ENCODE measurements at regions not wholly inside any gene's neighbourhood (a gene's known extent, or its start where the extent isn't known, plus 50 kb on each side); places are given as distances from the start of the nearest gene placed in this dataset.

DNA sequence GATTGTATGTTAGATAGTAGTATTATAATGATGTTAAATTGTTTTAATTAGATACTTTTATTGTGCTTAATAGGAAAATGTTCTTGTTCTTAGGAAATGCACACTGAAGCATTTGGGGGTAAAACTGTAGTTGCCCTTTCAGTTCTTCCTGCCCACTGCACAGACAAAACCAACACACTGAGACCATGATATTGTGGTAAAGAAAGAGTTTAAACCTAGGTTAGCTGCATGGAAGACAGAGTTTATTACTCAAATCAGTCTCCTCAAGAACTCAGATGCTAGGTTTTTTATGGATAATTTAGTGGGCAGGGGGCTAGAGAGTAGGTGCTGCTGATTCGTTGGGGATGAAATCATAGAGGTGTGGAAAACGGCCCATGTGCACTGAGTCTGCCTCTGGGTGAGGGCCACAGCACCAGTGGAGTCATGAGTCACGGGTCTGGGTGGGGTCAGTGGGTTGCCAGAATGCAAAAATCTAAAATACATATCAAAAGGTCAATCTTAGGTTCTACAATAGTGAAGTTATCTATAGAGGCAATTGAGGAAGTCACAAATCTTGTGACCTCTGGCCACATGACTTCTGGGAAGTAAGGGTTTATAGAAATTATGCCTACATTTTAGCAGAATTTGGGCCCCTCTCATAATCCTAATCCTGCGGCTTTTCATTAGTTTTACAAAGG, 124.8 kb upstream of the FOXN2 start:
- no TSS peak for BruUV-seq (replicated peaks)
- Histone ChIP-seq H2AFZ (ENCODE audit: low read depth, low read length, poor library complexity, severe bottlenecking) (no peak overlapping the region), H3K9me2 (ENCODE audit: insufficient read depth) (no peaks in the 10 kb centered on the region; the same call in 1 of the 2 replicates), H3K4me3 (replicated peaks in 1 of 2; ENCODE audit: low read depth in 1 of 2, low read length in 2 of 2) (no peak overlapping the region), H3K4me2 (ENCODE audit: low read length) (no peak overlapping the region), H3K27me3 (ENCODE audit: insufficient read depth, low read length) (no peaks in the 10 kb centered on the region), H4K20me1 (ENCODE audit: insufficient read depth) (no peaks in the 10 kb centered on the region), H3K4me1 (ENCODE audit: control insufficient read depth in 1 of 2, insufficient read depth in 2 of 2, low read length in 2 of 2) (no peaks in the 10 kb centered on the region), H3K79me2 (ENCODE audit: insufficient read depth, low read length) (no peaks in the 10 kb centered on the region), H3K9ac (ENCODE audit: low read length) (no peak overlapping the region), H3K9me3 (ENCODE audit: control insufficient read depth in 1 of 2, insufficient read depth in 1 of 2, low read depth in 1 of 2, low read length in 2 of 2) (no peaks in the 10 kb centered on the region), H3K27ac (ENCODE audit: low read depth, low read length) (no peak overlapping the region), H3K36me3 (ENCODE audit: control insufficient read depth in 1 of 2, insufficient read depth in 2 of 2, low read length in 2 of 2) (no peaks in the 10 kb centered on the region)
- TF ChIP-seq EGR1 (IDR thresholded peaks at IDR 0.05; ENCODE audit: low read depth): no peak
- TF ChIP-seq RAD21 (IDR thresholded peaks at IDR 0.05; ENCODE audit: low read depth): no peak
- ChIA-PET POLR2A (no interaction called here), CTCF (no interaction called here), RAD21 (ENCODE audit: low non-redundant PET in 1 of 2, low total read pairs in 2 of 2, uncharacterized antibody in 2 of 2, unreplicated experiment in 2 of 2) (no interaction called here)
- intact Hi-C loops (cut with micrococcal nuclease): no loop called here
- DNase-seq (ENCODE audit: low read depth, low spot score): no peak
- no peak for ATAC-seq

DNA sequence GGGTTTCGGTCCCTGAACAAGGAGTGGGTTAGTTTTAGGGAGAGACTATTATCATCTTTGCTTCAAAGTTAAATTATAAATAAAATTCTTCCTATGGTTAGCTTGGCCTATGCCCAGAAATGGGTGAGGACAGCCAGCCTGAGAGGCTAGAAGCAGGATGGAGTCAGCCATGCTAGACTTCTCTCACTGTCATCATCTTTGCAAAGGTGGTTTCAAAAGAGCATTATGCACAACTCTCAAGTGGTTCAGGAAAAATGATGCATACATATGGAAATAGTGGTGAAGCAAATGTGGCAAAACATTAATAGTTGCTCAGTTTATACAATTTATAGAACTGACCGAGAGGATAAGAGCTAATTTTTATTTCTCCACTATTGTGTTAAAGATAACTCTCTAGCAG, 124.3 kb upstream of the FOXN2 start:
- ChIA-PET POLR2A (no interaction called here), RAD21 (ENCODE audit: low non-redundant PET in 1 of 2, low total read pairs in 2 of 2, uncharacterized antibody in 2 of 2, unreplicated experiment in 2 of 2) (no interaction called here), CTCF (no interaction called here)
- ATAC-seq (no peak), DNase-seq (ENCODE audit: low read depth, low spot score) (no peak)
- Histone ChIP-seq H2AFZ (ENCODE audit: low read depth, low read length, poor library complexity, severe bottlenecking) (no peak overlapping the region), H3K36me3 (ENCODE audit: control insufficient read depth in 1 of 2, insufficient read depth in 2 of 2, low read length in 2 of 2) (no peaks in the 10 kb centered on the region), H3K4me1 (ENCODE audit: control insufficient read depth in 1 of 2, insufficient read depth in 2 of 2, low read length in 2 of 2) (no peaks in the 10 kb centered on the region), H3K79me2 (ENCODE audit: insufficient read depth, low read length) (no peaks in the 10 kb centered on the region), H3K27ac (ENCODE audit: low read depth, low read length) (no peak overlapping the region), H3K9me2 (ENCODE audit: insufficient read depth) (no peaks in the 10 kb centered on the region; the same call in 1 of the 2 replicates), H3K9me3 (ENCODE audit: control insufficient read depth in 1 of 2, insufficient read depth in 1 of 2, low read depth in 1 of 2, low read length in 2 of 2) (no peaks in the 10 kb centered on the region), H3K4me3 (replicated peaks in 1 of 2; ENCODE audit: low read depth in 1 of 2, low read length in 2 of 2) (no peak overlapping the region), H3K4me2 (ENCODE audit: low read length) (no peak overlapping the region), H4K20me1 (ENCODE audit: insufficient read depth) (no peaks in the 10 kb centered on the region), H3K9ac (ENCODE audit: low read length) (no peak overlapping the region), H3K27me3 (ENCODE audit: insufficient read depth, low read length) (no peaks in the 10 kb centered on the region)
- intact Hi-C loops (cut with micrococcal nuclease): no loop called here
- TF ChIP-seq, protein P1, sequence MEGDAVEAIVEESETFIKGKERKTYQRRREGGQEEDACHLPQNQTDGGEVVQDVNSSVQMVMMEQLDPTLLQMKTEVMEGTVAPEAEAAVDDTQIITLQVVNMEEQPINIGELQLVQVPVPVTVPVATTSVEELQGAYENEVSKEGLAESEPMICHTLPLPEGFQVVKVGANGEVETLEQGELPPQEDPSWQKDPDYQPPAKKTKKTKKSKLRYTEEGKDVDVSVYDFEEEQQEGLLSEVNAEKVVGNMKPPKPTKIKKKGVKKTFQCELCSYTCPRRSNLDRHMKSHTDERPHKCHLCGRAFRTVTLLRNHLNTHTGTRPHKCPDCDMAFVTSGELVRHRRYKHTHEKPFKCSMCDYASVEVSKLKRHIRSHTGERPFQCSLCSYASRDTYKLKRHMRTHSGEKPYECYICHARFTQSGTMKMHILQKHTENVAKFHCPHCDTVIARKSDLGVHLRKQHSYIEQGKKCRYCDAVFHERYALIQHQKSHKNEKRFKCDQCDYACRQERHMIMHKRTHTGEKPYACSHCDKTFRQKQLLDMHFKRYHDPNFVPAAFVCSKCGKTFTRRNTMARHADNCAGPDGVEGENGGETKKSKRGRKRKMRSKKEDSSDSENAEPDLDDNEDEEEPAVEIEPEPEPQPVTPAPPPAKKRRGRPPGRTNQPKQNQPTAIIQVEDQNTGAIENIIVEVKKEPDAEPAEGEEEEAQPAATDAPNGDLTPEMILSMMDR (IDR thresholded peaks at IDR 0.05 in 2 of 3, conservative IDR thresholded peaks at IDR 0.05 in 1 of 3; ENCODE audit: borderline replicate concordance in 1 of 3, insufficient read depth in 1 of 3, low read depth in 2 of 3, low read length in 2 of 3): no peak
- no peak for TF ChIP-seq EZH2 (IDR thresholded peaks at IDR 0.05)
- TF ChIP-seq POLR2AphosphoS5 (IDR thresholded peaks at IDR 0.05; ENCODE audit: low read depth, low read length): no peak
- TF ChIP-seq CEBPB (IDR thresholded peaks at IDR 0.05; ENCODE audit: low read depth): no peak
- TF ChIP-seq RAD21 (IDR thresholded peaks at IDR 0.05; ENCODE audit: low read depth): no peak
- no peak for TF ChIP-seq FOSL1 (IDR thresholded peaks at IDR 0.05; ENCODE audit: low read depth)
- TF ChIP-seq, protein P2, sequence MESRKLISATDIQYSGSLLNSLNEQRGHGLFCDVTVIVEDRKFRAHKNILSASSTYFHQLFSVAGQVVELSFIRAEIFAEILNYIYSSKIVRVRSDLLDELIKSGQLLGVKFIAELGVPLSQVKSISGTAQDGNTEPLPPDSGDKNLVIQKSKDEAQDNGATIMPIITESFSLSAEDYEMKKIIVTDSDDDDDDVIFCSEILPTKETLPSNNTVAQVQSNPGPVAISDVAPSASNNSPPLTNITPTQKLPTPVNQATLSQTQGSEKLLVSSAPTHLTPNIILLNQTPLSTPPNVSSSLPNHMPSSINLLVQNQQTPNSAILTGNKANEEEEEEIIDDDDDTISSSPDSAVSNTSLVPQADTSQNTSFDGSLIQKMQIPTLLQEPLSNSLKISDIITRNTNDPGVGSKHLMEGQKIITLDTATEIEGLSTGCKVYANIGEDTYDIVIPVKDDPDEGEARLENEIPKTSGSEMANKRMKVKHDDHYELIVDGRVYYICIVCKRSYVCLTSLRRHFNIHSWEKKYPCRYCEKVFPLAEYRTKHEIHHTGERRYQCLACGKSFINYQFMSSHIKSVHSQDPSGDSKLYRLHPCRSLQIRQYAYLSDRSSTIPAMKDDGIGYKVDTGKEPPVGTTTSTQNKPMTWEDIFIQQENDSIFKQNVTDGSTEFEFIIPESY (IDR thresholded peaks at IDR 0.05; ENCODE audit: extremely low read depth, insufficient replicate concordance, low read length): no peak
- TF ChIP-seq JUND (IDR thresholded peaks at IDR 0.05): no peak
- BruUV-seq (replicated peaks): no TSS peak
